NCI-H524 treated with DMSO at 0.1 percent for 48 hours (cell line): ENCODE measurements at regions not wholly inside any gene's neighbourhood (a gene's known extent, or its start where the extent isn't known, plus 50 kb on each side); places are given as distances from the start of the nearest gene placed in this dataset.

Experiments used
- DNase-seq: peaks from one replicate; lab custom pipeline; 2025; lab: John Stamatoyannopoulos, UW

DNA sequence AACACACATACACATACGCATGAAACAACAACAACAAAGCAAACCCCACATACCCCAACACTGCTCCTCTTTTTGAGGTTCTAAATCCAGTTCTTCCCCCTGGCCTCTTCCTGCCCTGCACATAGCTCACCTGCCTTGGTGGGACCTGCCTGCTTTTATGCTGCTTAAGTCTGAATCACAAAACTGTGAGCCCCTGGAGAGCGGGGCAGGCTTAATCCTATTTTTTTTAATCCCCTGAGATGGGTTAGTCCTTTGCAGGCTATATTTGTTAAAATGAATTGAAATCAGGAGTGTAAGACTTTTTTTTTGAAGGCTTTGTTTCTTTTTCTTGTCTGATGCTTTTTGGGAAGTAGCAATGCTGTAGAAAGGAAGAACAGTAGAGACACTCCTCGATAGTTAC is 84.6 kb upstream of the MAX start:
- DNase-seq: peak; percentile 19

DNA sequence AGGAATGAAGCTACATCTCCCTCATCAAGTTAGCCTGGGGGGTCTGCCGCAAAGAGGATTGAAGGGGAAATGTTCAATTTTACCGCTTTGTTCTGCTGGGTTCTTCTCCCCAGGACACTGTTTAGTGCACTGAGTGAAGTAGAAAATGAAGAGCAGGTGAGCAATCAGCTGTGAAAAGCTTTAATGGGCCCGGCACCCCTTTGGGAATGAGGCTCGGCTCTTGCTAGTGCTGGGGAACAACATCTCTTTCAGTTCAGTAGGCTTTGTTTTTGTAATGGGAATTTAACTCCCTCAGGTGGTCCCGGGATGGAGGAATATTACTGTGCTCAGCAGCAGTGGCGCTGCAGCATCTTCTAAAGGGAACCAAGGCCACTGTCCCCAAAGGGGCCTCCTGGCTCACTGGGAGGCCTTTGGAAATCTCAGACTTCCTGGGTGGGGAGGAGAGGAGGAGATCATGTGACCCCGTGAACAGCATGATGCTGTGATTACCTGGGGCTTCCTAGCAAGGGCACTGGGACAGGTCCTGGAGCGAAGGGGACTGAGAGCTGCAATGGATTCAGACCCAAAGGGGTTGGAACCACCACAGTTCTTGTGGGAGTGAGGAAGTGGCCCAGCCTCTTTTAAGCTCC is 85.2 kb upstream of the MAX start:
- no peak for DNase-seq

DNA sequence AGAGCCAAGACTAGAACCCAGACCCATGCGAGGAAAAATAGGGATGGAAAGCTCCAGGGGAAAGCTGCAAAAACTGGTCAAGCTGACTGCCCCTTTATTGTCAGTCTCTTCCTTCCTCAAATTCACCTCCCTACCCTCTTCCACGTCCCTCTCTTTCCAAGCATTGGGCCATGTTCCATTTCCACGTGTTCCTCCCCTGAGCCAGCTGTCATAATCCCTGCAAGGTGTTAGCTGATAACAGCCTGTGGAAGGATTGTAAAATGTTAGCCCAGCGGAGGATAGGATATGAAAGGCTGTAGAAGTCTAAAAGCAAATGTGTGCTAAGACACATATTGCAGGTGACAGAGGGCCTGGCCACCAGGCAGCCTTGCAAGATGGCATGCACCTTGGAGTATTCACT is 88.0 kb upstream of the MAX start:
- no peak for DNase-seq

DNA sequence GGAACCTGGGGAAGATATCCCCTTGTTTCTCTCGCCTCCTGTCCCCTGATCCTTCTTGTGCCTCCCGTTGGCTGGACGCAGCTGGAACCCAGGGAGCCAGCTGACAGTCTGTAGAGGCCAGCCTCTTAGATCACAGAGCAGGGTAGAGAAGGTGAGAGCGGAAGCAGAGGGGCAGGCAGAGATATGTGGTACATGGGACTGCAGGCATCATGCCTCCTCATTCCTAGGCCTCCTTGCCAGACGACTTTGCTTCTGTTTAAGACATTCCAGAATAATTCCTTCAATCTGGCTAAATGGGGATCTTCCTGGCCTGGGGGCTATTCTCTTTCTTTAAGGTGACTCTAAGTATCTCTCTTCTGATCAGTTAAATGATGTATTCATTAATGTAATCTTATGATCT is 89.4 kb upstream of the MAX start:
- no peak for DNase-seq

DNA sequence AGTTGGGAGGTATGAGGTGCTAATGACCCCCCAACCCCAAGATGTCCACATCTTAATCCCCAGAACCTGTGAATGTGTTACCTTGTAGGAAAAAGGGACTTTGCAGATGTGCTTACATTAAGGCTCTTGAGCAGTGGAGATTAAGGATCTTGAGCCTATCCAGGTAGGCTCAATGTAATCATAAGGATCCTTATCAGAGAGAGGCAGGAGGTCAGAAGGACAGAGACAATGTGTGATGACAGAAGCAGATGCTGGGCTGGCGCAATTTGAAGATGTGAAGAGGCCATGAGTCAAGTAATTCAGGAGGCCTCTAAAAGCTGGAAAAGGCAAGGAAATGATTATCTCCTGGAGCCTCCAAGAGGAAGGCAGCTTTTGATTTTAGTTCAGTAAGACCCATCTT is 90.4 kb upstream of the MAX start:
- DNase-seq: no peak

DNA sequence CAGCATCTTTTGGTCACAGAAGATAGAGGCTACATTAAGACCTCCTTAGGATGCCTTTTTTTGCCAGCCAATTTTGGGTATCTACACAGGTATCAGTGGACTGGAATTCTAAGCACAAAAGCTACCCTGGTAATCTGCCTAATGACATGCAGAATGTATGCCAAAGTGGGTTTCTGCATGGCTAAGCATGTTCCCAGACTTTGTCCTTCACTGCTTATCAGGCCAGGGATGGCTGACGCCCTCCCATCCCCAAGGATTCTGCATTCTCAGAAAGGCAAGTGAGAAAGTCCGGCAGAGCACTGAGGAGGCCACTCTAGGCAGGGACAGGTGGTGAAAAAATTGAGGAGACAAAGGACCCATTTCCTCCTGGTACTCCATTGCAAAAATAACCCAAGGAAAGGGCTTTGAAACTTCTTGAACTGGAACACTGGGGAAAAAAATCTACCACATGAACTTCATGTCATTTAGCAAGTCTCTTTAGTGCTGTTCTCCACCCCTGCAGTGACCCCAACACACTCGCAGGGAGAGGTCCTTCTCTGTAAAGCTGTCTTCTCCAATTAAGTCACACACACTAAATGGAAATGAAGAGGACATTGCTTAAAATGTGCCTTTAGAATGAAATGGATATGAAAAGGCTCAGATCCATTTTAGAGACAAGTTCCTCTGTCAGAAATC is 91.7 kb upstream of the MAX start:
- DNase-seq: no peak

DNA sequence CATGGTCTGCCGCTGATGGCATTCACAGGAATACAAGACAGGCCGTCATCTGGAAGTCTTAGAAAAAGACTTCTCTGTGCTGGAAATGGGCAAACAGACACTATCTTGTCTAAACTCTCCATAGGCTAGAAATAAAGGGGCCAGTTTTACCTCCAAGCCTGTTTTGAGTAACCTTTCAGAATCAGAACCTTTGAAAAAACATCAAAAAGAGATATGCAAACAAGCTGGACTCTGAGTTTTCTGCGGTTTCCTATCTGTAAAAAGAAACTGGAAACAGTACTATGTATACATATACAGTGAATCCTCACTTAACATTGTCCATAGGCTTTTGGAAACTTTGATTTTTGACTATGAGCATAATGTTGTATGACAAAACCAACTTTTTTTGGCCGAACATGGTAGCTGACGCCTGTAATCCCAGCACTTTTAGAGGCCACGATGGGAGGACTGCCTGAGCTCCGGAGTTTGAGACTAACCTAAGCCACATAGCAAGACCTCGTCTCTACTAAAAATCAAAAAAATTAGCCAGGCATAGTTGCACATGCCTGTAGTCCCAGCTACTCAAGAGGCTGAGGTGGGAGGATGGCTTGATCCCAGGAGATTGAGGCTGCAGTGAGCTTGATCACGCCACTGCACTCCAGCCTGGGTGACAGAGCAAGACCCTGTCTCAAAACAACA is 92.9 kb upstream of the MAX start:
- DNase-seq: no peak

DNA sequence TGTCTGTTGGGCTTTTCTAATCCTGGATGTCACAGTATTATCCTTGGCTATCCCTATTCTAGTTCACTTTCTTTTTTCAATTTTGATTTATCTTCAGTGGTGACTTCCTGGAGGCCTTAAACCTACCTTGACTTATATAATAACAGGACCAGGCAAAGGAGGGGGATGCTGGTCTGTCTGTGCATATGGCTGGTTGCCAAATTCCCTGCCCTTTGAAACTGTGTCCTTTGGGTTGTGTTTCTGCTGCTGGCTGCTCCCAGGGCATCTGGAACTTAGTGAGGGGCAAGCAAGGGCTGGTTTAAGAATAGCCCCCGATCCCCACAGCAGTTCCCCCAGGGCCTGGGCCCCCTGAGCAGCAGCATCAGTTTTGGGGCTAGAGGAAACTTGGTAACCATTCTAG is 96.0 kb upstream of the MAX start:
- DNase-seq: no peak

DNA sequence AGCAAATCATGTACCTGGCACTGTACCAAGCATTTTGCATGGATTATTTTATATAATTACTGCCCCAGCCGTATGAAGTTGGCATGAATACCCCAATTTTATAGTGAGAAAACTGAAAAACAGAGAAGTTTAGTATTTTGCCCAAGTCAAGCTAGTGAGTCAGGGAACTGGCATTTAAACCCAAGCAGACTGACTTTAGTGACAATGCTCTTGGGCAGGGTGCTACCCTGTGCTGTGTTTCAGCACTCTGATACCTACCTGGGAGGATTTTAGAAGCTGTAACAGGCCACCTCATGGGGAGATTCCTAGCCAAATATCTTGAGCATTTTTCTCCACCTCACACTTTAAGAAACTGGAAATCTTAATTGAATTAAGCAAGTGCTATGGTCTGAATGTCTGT is 98.1 kb upstream of the MAX start:
- DNase-seq: no peak

DNA sequence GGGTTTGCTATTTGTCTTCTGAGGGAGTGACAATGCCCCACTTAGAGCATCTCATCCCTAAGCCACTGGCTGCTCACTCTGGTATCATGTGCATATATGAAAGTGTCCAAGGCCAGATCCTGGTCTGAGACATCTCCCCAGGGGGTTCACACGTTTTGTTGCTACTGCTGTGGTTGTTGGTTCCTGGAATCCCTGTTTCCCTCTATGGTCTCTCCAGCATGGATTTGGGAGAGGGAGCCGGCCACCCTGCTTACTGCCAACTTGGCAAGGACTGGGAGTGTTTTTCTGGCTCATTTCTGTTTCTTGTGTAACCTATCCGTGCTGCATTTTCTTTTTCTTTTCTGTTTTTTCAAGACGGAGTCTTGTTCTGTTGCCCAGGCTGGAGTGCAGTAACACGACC is 101.3 kb upstream of the MAX start:
- DNase-seq: no peak

DNA sequence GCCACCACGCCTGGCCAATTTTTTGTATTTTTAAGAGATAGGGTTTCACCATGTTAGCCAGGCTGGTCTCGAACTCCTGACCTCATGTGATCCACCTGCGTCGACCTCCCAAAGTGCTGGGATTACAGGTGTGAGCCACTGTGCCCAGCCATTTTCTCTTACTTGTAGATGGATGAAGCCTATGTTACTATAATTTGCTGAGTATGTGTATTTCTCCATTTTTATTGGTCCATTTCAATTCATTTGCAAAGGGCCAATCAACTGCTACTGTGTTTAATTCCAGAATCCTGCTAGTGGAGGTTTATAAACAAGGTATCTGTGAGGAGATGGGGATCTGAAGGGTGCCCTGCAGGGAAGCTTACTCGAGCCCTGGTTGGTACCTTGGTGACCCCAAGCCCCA is 101.7 kb upstream of the MAX start:
- DNase-seq: no peak

DNA sequence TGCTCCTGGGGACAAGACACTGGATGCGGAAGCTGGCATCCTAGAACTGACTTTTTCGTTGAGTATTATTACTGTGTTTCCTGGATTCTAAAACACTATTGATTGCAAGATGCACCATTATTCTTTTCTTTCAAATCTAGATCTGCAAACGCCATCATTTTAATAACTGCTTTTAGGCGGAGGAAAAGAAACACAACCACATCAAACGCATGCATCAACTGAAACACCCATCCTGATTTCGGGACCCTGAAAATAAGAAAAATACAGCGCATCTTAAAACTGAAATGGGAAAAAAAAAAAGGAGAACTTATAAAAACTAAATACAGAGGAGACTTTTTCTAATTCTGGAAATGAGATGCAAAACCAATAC is 103.7 kb upstream of the MAX start:
- DNase-seq: no peak

DNA sequence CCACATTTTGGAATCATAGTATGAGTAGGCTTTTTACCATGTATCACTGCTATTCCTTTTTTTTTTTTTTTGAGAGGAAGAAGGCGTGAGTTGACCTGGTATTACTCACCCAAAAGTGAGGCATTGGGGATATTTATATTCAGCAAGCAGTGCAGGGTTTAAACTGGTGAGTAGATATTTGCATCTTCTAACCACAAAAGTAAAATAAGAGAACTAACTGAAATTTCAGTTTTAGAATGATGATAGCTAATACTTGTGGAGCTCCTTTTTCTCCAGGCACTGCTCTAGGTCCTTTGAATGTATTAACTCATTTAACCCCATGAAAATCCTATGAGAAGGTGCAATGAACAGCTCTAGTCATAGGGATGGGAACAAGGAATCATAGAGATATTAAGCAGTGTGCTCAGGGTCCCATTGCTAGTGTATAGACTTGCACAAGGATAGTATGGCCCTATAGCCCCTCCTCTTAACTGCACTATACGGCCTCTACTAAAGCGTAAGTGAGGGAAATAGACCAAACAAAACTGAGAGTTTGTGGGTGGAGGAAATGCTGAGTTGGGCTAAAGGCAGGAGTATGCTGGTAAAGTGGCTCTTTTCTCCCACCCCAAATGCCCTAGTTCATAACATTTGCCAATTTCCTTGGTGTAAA is 104.3 kb upstream of the MAX start:
- no peak for DNase-seq

DNA sequence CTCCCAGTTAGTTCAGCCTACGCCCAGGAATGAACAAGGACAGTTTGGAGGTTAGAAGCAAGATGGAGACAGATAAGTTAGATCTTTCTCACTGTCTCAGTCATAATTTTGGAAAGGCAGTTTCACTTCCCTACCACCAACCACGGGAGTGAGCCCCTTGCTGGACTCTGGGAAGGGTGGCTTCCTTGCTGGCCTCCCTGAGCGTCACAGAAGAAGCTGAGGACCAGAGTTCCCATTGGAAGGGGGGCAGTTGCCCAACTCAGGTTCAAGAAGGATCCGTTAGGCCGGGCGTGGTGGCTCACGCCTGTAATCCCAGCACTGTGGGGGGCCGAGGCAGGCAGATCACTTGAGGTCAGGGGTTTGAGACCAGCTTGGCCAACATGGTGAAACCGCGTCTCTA is 106.2 kb upstream of the MAX start:
- no peak for DNase-seq

DNA sequence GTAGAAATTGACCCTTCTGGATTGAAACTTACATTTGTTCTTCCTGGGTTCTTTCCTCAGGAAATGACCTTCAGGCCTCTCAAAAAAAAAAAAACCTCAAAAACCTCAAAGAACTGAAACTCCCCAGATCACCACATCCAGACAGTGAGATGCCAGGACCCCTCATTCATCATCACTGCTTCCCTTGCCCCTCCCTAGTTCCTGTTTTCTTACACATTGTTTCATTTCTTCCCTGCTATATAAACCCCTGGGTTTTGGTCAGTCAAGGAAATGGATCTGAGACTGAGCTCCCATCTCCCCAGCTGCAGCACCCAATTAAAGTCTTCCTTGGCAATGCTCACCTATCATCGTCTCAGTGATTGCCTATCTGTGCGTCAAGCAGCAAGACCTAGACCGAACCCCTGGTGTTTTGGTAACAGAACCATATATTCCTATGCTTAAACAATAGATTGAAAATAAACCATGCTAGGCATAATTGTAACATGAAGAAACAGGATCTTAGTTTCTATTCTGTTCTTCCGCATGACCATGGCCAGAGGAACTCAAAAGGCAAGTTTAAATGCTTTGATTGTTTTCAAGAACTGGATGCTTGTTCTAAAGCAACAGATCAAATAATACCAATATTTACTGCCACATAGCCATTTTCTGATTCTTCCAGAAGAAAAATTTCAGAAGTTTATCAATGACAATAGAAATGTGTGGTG is 108.0 kb upstream of the MAX start:
- no peak for DNase-seq

DNA sequence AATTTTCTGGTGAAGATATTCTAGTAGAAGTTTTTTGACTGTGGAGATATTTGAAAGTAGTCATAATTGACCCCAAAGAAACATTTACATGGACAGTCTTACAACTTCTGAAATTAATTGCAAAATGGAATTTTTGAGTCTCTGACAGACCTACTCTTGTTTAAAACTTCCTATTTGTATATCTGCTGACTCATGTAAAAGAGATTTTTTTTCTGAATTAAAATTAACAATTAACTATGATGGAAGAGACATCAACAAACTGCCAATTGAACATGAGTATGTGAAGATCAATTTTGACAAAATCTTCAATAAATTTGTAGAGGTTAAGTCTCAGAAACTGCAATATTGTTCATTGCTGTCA is 108.5 kb upstream of the MAX start:
- DNase-seq: no peak

DNA sequence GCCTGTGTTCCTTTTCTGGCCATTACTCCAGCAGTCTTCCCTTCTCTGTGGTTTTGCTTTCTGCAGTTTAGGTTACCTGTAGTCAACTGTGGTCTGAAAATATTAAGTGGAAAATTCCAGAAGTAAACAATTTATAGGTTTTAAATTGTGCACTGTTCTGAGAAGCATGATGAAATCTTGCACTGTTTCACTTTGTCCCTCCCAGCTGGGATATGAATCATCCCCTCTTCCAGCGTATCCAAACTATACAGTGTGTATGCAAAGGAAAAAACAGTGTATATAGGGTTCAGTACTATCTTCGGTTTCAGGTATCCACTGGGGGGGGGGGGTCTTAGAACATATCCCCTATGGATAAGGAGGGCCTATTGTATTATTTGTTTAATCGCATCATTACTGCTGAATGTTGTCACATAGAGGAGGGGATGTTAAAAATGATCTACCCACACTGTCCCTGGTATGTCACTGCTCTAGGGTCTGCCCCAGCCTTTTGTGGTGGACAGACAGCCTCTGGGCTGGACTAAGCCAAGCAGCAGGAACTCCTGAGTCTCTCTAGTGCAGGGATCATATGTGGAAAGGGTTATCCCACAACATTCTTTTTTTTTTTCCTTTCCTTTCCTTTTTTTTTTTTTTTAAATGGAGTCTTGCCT is 109.1 kb upstream of the MAX start:
- no peak for DNase-seq

DNA sequence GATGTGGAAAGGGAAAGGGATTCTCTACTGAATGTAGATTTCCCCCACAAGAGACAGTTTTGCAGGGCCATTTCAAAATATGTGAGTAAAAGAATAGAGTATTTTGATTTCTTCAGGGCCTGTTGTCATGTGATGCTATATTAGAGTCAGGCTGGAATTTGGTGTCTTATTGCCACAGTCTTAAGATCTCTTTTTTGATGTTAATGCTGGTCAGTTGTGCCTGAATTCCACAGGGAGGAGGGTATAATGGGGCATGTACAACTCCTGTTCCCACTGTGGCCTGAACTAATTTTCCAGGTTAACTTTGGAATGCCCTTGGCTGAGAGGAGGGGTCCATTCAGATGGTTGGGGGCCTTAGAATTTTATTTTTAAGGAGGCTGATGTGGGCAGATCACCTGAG is 111.0 kb upstream of the MAX start:
- no peak for DNase-seq

DNA sequence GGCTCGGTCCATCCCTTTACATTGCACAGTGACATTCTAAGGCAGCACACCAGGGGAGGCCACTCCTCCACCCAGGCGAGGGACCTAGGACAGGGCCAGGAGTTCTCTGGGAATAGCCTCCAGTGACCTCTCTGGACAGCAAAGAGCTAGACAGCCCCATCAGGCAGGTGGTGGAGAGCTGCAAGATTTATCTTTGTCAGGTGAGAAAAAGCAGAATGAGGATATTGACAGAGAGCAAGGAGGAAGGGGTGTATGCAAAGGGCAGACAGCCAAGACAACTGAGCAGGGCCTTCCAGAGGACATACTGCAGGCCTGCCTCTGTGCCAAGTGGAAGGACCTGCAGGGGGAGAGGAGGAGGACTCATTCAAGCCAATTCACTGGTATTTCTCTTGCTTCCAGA is 112.4 kb upstream of the MAX start:
- no peak for DNase-seq

DNA sequence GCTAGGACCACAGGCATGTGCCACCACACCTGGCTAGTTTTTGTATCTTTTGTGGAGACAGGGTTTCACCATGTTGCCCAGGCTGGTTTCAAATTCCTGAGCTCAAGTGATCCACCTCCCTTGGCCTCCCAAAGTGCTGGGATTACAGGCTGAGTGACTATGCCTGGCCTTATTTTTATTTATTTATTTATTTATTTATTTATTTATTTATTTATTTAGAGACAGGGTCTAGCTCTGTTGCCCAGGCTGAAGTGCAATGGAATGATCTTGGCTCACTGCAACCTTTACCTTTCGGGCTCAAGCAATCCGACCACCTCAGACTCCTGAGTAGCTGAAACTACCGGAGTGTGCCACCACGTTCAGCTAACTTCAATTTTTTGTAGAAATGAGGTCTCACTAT is 117.0 kb upstream of the MAX start:
- no peak for DNase-seq

DNA sequence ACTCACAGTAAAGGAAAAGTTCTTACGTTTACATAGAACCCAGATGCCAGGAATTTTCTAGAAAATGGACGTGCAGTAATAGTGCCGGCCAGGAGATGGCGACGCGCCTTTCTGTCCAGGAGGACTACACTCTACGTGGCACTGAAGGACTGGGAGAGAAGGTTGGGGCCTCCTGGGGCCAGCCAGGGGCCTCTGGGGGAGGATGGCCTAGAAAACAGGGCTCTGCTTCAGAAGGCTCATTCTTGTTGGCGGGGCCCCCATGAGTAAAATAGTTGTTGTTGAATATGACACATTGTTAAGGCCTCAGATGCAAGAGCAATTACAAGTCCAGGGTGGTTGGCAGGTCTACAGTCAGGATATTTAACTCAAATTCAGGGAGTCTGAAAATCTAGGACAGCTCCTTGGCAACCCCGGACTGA is 120.1 kb upstream of the MAX start:
- peak; percentile 12 for DNase-seq

DNA sequence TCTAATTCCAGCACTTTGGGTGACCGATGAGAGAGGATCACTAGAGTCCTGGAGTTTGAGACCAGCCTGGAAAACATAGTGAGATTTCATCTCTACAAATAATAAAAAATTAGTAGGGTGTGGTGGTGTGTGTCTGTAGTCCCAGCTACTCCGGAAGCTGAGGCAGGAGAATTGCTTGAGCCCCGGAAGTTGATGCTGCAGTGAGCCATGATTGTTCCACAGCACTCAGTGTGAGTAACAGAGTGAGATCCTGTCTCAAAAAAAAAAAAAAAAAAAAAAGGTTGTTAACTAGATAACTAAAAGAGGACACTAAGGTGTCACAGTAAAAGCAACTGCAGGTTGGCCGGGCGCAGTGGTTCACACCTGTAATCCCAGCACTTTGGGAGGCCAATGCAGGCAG is 121.3 kb upstream of the MAX start:
- no peak for DNase-seq
